Liver (tissue), 7 donors: ENCODE measurements at regions not wholly inside any gene's neighbourhood (a gene's known extent, or its start where the extent isn't known, plus 50 kb on each side); places are given as distances from the start of the nearest gene placed in this dataset.
"Not testable (repeated sequence)": the region's sequence is repeated elsewhere in the genome, so short reads cannot be mapped to it uniquely, and the experiment has no call there.

Experiments
- DNase-seq: peaks from one replicate; pipeline ENCODE4 v3.0.0-alpha.2; 2017; ENCODE audit warnings: low spot score
- H3K27ac ChIP-seq, 2 donors: one replicate each; pipeline ENCODE4 v1.7.0; 2013; ENCODE audit warnings: inconsistent platforms in 2 of 2, low read length in 2 of 2, control low read depth in 1 of 2, low read depth in 1 of 2, mild to moderate bottlenecking in 1 of 2
- H3K27me3 ChIP-seq, 4 donors: one replicate each; pipeline versions ENCODE4 v1.6.1 to v1.7.0; 2013; ENCODE audit warnings: low read length in 3 of 4, inconsistent platforms in 1 of 4, mild to moderate bottlenecking in 1 of 4, moderate library complexity in 1 of 4; ENCODE audit not compliant: control insufficient read depth in 4 of 4, insufficient read depth in 4 of 4
- H3K36me3 ChIP-seq, 4 donors: one replicate each; pipeline versions ENCODE4 v1.6.1 to v1.7.0; 2013; ENCODE audit warnings: low read length in 3 of 4, mild to moderate bottlenecking in 3 of 4, low read depth in 1 of 4, moderate library complexity in 1 of 4; ENCODE audit not compliant: control insufficient read depth in 4 of 4, insufficient read depth in 3 of 4
- H3K4me1 ChIP-seq, 4 donors: one replicate each; pipeline versions ENCODE4 v1.6.1 to v1.7.0; 2013; ENCODE audit warnings: low read length in 3 of 4, mild to moderate bottlenecking in 3 of 4, moderate library complexity in 1 of 4; ENCODE audit not compliant: control insufficient read depth in 4 of 4, insufficient read depth in 4 of 4
- H3K4me3 ChIP-seq, 3 donors: one replicate each; pipeline versions ENCODE4 v1.6.1 to v1.7.0; 2013; ENCODE audit warnings: low read length in 3 of 3, control low read depth in 1 of 3, low read depth in 1 of 3, mild to moderate bottlenecking in 1 of 3
- H3K9ac ChIP-seq, 2 donors: one replicate each; pipeline ENCODE4 v1.7.0; 2013; ENCODE audit warnings: low read length in 2 of 2, mild to moderate bottlenecking in 2 of 2, moderate library complexity in 2 of 2, control low read depth in 1 of 2, low read depth in 1 of 2
- H3K9me3 ChIP-seq, 4 donors: one replicate each; pipeline versions ENCODE4 v1.6.1 to v1.7.0; 2013; ENCODE audit warnings: low read length in 3 of 4; ENCODE audit not compliant: control insufficient read depth in 4 of 4
- EGR1 ChIP-seq, 2 donors: IDR thresholded peaks; 2 replicates each; pipeline ENCODE4 v1.6.1; 2016 to 2018; ENCODE audit warnings: antibody characterized with exemption in 2 of 2, low read depth in 2 of 2
- FOXA2 ChIP-seq: IDR thresholded peaks from 2 replicates; pipeline ENCODE4 v1.6.1; 2016; ENCODE audit warnings: antibody characterized with exemption
- HNF4G ChIP-seq: IDR thresholded peaks from 2 replicates; pipeline ENCODE4 v1.6.1; 2016; ENCODE audit warnings: antibody characterized with exemption
- JUND ChIP-seq, 2 donors: IDR thresholded peaks; 2 replicates each; pipeline ENCODE4 v1.6.1; 2016; ENCODE audit warnings: antibody characterized with exemption in 2 of 2
- MAX ChIP-seq: IDR thresholded peaks from 2 replicates; pipeline ENCODE4 v1.6.1; 2016; ENCODE audit warnings: antibody characterized with exemption
- NR2F2 ChIP-seq: IDR thresholded peaks from 2 replicates; pipeline ENCODE4 v1.6.1; 2016; ENCODE audit warnings: antibody characterized with exemption
- RAD21 ChIP-seq, 2 donors: IDR thresholded peaks; 2 replicates each; pipeline ENCODE4 v1.6.1; 2016; ENCODE audit warnings: antibody characterized with exemption in 2 of 2, mild to moderate bottlenecking in 2 of 2
- RXRA ChIP-seq, 2 donors: IDR thresholded peaks; 2 replicates each; pipeline ENCODE4 v1.6.1; 2017 to 2018; ENCODE audit warnings: antibody characterized with exemption in 2 of 2, mild to moderate bottlenecking in 1 of 2
- SP1 ChIP-seq: IDR thresholded peaks from 2 replicates; pipeline ENCODE4 v1.6.1; 2018; ENCODE audit warnings: antibody characterized with exemption, mild to moderate bottlenecking
- TAF1 ChIP-seq: conservative IDR thresholded peaks from 2 replicates; pipeline ENCODE4 v1.6.1; 2016; ENCODE audit warnings: antibody characterized with exemption, mild to moderate bottlenecking
- YY1 ChIP-seq: IDR thresholded peaks from 2 replicates; pipeline ENCODE4 v1.6.1; 2016; ENCODE audit warnings: antibody characterized with exemption, mild to moderate bottlenecking
- ZBTB33 ChIP-seq: IDR thresholded peaks from 2 replicates; pipeline ENCODE4 v1.6.1; 2016; ENCODE audit warnings: antibody characterized with exemption
- WGBS: extraction: QIAGEN DNeasy Blood & Tissue Kit; methylation state at CpG from one replicate; pipeline ENCODE4 v1.1.7; 2013; 5-methylcytosine and 5-hydroxymethylcytosine counted together
- TF ChIP-seq, protein P1 (sequence below): IDR thresholded peaks from 2 replicates; pipeline ENCODE4 v1.6.1; 2016; ENCODE audit warnings: antibody characterized with exemption, mild to moderate bottlenecking
- donor health status: healthy.
- donor health status: healthy.
- donor health status: healthy.
- donor health status: healthy.

GRCh38 chr21:28283641-28284490 is 708.8 kb downstream of the LTN1 start:
- TF ChIP-seq NR2F2 (peak; percentile 97), SP1 (peak; percentile 16), TAF1 (no peak), MAX (no peak), RAD21 (IDR thresholded peaks at IDR 0.05) (peak; percentile 16 to 27), RXRA (IDR thresholded peaks at IDR 0.05) (no peak)
- no peak for DNase-seq
- H3K36me3 ChIP-seq: no peaks in the 10 kb centered on the region
- H3K27me3 ChIP-seq: no peaks in the 10 kb centered on the region
- H3K4me1 ChIP-seq: no peaks in the 10 kb centered on the region
- H3K9me3 ChIP-seq: no peaks in the 10 kb centered on the region
- H3K4me3 ChIP-seq: no peak overlapping the region
- H3K9ac ChIP-seq: no peak overlapping the region
- 27% methylated on average over 4 of the region's 4 CpGs for WGBS
- H3K27ac ChIP-seq: no peak overlapping the region

GRCh38 chr21:28282833-28283232 is 709.8 kb downstream of the LTN1 start:
- Histone ChIP-seq H3K9me3 (no peaks in the 10 kb centered on the region), H3K4me3 (no peak overlapping the region), H3K36me3 (no peaks in the 10 kb centered on the region), H3K27ac (no peak overlapping the region), H3K9ac (no peak overlapping the region), H3K27me3 (no peaks in the 10 kb centered on the region), H3K4me1 (no peaks in the 10 kb centered on the region)
- no peak for DNase-seq
- no peak for TF ChIP-seq SP1
- TF ChIP-seq RAD21 (IDR thresholded peaks at IDR 0.05): no peak
- no peak for TF ChIP-seq YY1
- no peak for TF ChIP-seq ZBTB33
- TF ChIP-seq EGR1 (IDR thresholded peaks at IDR 0.05; ENCODE audit: low read depth in 2 of 2): no peak
- no peak for TF ChIP-seq RXRA (IDR thresholded peaks at IDR 0.05)
- no peak for TF ChIP-seq FOXA2
- TF ChIP-seq JUND (IDR thresholded peaks at IDR 0.05): no peak
- TF ChIP-seq, protein P1, sequence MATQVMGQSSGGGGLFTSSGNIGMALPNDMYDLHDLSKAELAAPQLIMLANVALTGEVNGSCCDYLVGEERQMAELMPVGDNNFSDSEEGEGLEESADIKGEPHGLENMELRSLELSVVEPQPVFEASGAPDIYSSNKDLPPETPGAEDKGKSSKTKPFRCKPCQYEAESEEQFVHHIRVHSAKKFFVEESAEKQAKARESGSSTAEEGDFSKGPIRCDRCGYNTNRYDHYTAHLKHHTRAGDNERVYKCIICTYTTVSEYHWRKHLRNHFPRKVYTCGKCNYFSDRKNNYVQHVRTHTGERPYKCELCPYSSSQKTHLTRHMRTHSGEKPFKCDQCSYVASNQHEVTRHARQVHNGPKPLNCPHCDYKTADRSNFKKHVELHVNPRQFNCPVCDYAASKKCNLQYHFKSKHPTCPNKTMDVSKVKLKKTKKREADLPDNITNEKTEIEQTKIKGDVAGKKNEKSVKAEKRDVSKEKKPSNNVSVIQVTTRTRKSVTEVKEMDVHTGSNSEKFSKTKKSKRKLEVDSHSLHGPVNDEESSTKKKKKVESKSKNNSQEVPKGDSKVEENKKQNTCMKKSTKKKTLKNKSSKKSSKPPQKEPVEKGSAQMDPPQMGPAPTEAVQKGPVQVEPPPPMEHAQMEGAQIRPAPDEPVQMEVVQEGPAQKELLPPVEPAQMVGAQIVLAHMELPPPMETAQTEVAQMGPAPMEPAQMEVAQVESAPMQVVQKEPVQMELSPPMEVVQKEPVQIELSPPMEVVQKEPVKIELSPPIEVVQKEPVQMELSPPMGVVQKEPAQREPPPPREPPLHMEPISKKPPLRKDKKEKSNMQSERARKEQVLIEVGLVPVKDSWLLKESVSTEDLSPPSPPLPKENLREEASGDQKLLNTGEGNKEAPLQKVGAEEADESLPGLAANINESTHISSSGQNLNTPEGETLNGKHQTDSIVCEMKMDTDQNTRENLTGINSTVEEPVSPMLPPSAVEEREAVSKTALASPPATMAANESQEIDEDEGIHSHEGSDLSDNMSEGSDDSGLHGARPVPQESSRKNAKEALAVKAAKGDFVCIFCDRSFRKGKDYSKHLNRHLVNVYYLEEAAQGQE: no peak
- TF ChIP-seq MAX: no peak
- TF ChIP-seq HNF4G: no peak
- WGBS: 92% methylated on average over 5 of the region's 5 CpGs

GRCh38 chr21:28281357-28281756 is 711.3 kb downstream of the LTN1 start:
- H3K27me3 ChIP-seq, H3K9ac ChIP-seq, H3K36me3 ChIP-seq, H3K4me1 ChIP-seq, H3K27ac ChIP-seq, H3K9me3 ChIP-seq, H3K4me3 ChIP-seq, DNase-seq: not testable (repeated sequence)
- WGBS: 68% methylated on average over 3 of the region's 3 CpGs
